GM23338 (cell line): ENCODE measurements at regions not wholly inside any gene's neighbourhood (a gene's known extent, or its start where the extent isn't known, plus 50 kb on each side); places are given as distances from the start of the nearest gene placed in this dataset.

Experiments used
- ATAC-seq: fragments of 200-7000 bp; cut with Tn5 transposase; 3 replicates; pipeline ENCODE4 v1.9.1; 2020
- DNase-seq: peaks from one replicate; pipeline ENCODE4 v3.0.0-alpha.2; 2015; ENCODE audit warnings: low spot score
- H2AFZ ChIP-seq: fragments of 200-600 bp; sonication (generic); 2 replicates; pipeline ENCODE4 v1.8.0; 2016; ENCODE audit warnings: antibody characterized with exemption, mild to moderate bottlenecking, moderate library complexity
- H3F3A ChIP-seq: fragments of 200-600 bp; sonication (generic); replicated peaks from 2 replicates; pipeline ENCODE4 v1.8.0; 2017; ENCODE audit warnings: antibody characterized with exemption, mixed run types, low read depth
- H3K27ac ChIP-seq: fragments of 200-600 bp; sonication (generic); 2 replicates; pipeline ENCODE4 v1.6.1; 2016; ENCODE audit warnings: low read depth
- H3K27me3 ChIP-seq: fragments of 200-600 bp; sonication (generic); 2 replicates; pipeline ENCODE4 v1.8.0; 2016; ENCODE audit warnings: mild to moderate bottlenecking, mixed run types, moderate library complexity; ENCODE audit not compliant: insufficient read depth
- H3K36me3 ChIP-seq: fragments of 200-600 bp; sonication (generic); 2 replicates; pipeline ENCODE4 v1.8.0; 2016; ENCODE audit warnings: mild to moderate bottlenecking; ENCODE audit not compliant: insufficient read depth
- H3K4me1 ChIP-seq: fragments of 200-600 bp; sonication (generic); 2 replicates; pipeline ENCODE4 v1.8.0; 2016; ENCODE audit warnings: mild to moderate bottlenecking, moderate library complexity; ENCODE audit not compliant: insufficient read depth
- H3K4me2 ChIP-seq: fragments of 200-600 bp; sonication (generic); 2 replicates; pipeline ENCODE4 v1.7.1; 2017; ENCODE audit warnings: mixed run types
- H3K4me3 ChIP-seq: fragments of 200-600 bp; sonication (generic); 2 replicates; pipeline ENCODE4 v1.6.1; 2016; ENCODE audit warnings: mixed run types
- H3K79me2 ChIP-seq: fragments of 200-600 bp; sonication (generic); replicated peaks from 2 replicates; pipeline ENCODE4 v1.8.0; 2017; ENCODE audit warnings: mild to moderate bottlenecking; ENCODE audit not compliant: insufficient read depth
- H3K9me2 ChIP-seq: fragments of 200-600 bp; sonication (generic); 2 replicates; pipeline ENCODE4 v1.8.0; 2017; ENCODE audit not compliant: insufficient read depth
- H4K20me1 ChIP-seq: fragments of 200-600 bp; sonication (generic); replicated peaks from 2 replicates; pipeline ENCODE4 v1.8.0; 2017; ENCODE audit warnings: mild to moderate bottlenecking; ENCODE audit not compliant: insufficient read depth
- H3K27ac Mint-ChIP-seq: 2 replicates; pipeline ENCODE4 v1.8.0; 2020; ENCODE audit warnings: inconsistent platforms, mild to moderate bottlenecking, moderate library complexity, mixed read lengths
- H3K27me3 Mint-ChIP-seq: 3 replicates; pipeline ENCODE4 v1.8.0; 2022; ENCODE audit warnings: low read depth, mild to moderate bottlenecking, moderate library complexity, mixed read lengths, inconsistent platforms; ENCODE audit not compliant: insufficient read depth, poor library complexity
- H3K36me3 Mint-ChIP-seq: 3 replicates; pipeline ENCODE4 v1.8.0; 2021; ENCODE audit warnings: low read depth, mild to moderate bottlenecking, inconsistent platforms, moderate library complexity, mixed read lengths
- H3K4me1 Mint-ChIP-seq: 3 replicates; pipeline ENCODE4 v1.8.0; 2020; ENCODE audit warnings: mild to moderate bottlenecking, inconsistent platforms, mixed read lengths
- H3K4me3 Mint-ChIP-seq: 3 replicates; pipeline ENCODE4 v1.8.0; 2021; ENCODE audit warnings: moderate library complexity, mild to moderate bottlenecking, inconsistent platforms, mixed read lengths
- H3K9me3 Mint-ChIP-seq: 3 replicates; pipeline ENCODE4 v1.8.0; 2020; ENCODE audit warnings: moderate library complexity, mild to moderate bottlenecking, inconsistent platforms, mixed read lengths
- CREB1 ChIP-seq: fragments of 250-450 bp; sonication (Bioruptor Pico); IDR thresholded peaks from 2 replicates; pipeline ENCODE4 v1.5.0; 2020; ENCODE audit warnings: low read depth, mild to moderate bottlenecking, moderate library complexity
- EZH2 ChIP-seq: fragments of 200-600 bp; sonication (generic); IDR thresholded peaks from one replicate; pipeline ENCODE4 v1.8.0; 2017; ENCODE audit warnings: antibody characterized with exemption, mild to moderate bottlenecking, low read depth; ENCODE audit not compliant: unreplicated experiment
- JUNB ChIP-seq: IDR thresholded peaks from one replicate; pipeline ENCODE4 v1.6.1; 2016; ENCODE audit warnings: antibody characterized with exemption; ENCODE audit not compliant: unreplicated experiment
- POLR2AphosphoS5 ChIP-seq: IDR thresholded peaks from 2 replicates; pipeline ENCODE4 v1.6.1; 2016; ENCODE audit warnings: antibody characterized with exemption, low read depth
- STAT1 ChIP-seq: IDR thresholded peaks from one replicate; pipeline ENCODE4 v1.6.1; 2016; ENCODE audit warnings: antibody characterized with exemption; ENCODE audit not compliant: unreplicated experiment
- TF ChIP-seq, protein P1 (sequence below): fragments of 250-450 bp; sonication (Bioruptor Pico); IDR thresholded peaks from 2 replicates; pipeline ENCODE4 v1.5.0; 2020; ENCODE audit warnings: mild to moderate bottlenecking, moderate library complexity
- TF ChIP-seq, protein P2 (sequence below): IDR thresholded peaks from one replicate; pipeline ENCODE4 v1.6.1; 2018; ENCODE audit warnings: antibody characterized with exemption; ENCODE audit not compliant: unreplicated experiment
- TF ChIP-seq, protein P3 (sequence below), 2 experiments: fragments of 200-600 bp in 1 of 2; sonication (generic) in 1 of 2; conservative IDR thresholded peaks; 2 replicates each; pipeline versions ENCODE4 v1.5.1 to v1.6.1; 2016 to 2017; ENCODE audit warnings: antibody characterized with exemption in 2 of 2, low read depth in 2 of 2, mild to moderate bottlenecking in 2 of 2, moderate library complexity in 1 of 2
- TF ChIP-seq, protein P4 (sequence below): IDR thresholded peaks from 2 replicates; pipeline ENCODE4 v1.6.1; 2016; ENCODE audit warnings: antibody characterized with exemption

GRCh38 chr11:45736424-45736823, 68.5 kb upstream of the SLC35C1 start:
- TF ChIP-seq JUNB (no peak), CREB1 (CRISPR knock-in tag) (no peak), EZH2 (no peak)
- TF ChIP-seq, protein P1, sequence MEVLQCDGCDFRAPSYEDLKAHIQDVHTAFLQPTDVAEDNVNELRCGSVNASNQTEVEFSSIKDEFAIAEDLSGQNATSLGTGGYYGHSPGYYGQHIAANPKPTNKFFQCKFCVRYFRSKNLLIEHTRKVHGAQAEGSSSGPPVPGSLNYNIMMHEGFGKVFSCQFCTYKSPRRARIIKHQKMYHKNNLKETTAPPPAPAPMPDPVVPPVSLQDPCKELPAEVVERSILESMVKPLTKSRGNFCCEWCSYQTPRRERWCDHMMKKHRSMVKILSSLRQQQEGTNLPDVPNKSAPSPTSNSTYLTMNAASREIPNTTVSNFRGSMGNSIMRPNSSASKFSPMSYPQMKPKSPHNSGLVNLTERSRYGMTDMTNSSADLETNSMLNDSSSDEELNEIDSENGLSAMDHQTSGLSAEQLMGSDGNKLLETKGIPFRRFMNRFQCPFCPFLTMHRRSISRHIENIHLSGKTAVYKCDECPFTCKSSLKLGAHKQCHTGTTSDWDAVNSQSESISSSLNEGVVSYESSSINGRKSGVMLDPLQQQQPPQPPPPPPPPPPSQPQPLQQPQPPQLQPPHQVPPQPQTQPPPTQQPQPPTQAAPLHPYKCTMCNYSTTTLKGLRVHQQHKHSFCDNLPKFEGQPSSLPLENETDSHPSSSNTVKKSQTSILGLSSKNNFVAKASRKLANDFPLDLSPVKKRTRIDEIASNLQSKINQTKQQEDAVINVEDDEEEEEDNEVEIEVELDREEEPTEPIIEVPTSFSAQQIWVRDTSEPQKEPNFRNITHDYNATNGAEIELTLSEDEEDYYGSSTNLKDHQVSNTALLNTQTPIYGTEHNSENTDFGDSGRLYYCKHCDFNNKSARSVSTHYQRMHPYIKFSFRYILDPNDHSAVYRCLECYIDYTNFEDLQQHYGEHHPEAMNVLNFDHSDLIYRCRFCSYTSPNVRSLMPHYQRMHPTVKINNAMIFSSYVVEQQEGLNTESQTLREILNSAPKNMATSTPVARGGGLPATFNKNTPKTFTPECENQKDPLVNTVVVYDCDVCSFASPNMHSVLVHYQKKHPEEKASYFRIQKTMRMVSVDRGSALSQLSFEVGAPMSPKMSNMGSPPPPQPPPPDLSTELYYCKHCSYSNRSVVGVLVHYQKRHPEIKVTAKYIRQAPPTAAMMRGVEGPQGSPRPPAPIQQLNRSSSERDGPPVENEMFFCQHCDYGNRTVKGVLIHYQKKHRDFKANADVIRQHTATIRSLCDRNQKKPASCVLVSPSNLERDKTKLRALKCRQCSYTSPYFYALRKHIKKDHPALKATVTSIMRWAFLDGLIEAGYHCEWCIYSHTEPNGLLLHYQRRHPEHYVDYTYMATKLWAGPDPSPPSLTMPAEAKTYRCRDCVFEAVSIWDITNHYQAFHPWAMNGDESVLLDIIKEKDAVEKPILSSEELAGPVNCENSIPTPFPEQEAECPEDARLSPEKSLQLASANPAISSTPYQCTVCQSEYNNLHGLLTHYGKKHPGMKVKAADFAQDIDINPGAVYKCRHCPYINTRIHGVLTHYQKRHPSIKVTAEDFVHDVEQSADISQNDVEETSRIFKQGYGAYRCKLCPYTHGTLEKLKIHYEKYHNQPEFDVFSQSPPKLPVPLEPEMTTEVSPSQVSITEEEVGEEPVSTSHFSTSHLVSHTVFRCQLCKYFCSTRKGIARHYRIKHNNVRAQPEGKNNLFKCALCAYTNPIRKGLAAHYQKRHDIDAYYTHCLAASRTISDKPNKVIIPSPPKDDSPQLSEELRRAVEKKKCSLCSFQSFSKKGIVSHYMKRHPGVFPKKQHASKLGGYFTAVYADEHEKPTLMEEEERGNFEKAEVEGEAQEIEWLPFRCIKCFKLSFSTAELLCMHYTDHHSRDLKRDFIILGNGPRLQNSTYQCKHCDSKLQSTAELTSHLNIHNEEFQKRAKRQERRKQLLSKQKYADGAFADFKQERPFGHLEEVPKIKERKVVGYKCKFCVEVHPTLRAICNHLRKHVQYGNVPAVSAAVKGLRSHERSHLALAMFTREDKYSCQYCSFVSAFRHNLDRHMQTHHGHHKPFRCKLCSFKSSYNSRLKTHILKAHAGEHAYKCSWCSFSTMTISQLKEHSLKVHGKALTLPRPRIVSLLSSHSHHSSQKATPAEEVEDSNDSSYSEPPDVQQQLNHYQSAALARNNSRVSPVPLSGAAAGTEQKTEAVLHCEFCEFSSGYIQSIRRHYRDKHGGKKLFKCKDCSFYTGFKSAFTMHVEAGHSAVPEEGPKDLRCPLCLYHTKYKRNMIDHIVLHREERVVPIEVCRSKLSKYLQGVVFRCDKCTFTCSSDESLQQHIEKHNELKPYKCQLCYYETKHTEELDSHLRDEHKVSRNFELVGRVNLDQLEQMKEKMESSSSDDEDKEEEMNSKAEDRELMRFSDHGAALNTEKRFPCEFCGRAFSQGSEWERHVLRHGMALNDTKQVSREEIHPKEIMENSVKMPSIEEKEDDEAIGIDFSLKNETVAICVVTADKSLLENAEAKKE (CRISPR knock-in tag) = no peak
- H3K27ac Mint-ChIP-seq = no peak overlapping the region
- no peak overlapping the region for H3K27ac ChIP-seq
- H3K4me1 ChIP-seq = no peaks in the 10 kb centered on the region
- H3K36me3 Mint-ChIP-seq = peaks cover 10% of the 10 kb centered on the region
- H3K4me1 Mint-ChIP-seq = no peaks in the 10 kb centered on the region
- no peak overlapping the region for H3K4me3 ChIP-seq
- H3K9me2 ChIP-seq = peaks cover 4% of the 10 kb centered on the region; the same call in 1 of the 2 replicates
- H3K9me3 Mint-ChIP-seq = peaks cover 19% of the 10 kb centered on the region
- no peak overlapping the region for H3K4me2 ChIP-seq
- no peak overlapping the region for H3K4me3 Mint-ChIP-seq
- no peak overlapping the region for H2AFZ ChIP-seq
- no peaks in the 10 kb centered on the region for H3K36me3 ChIP-seq
- H3K27me3 Mint-ChIP-seq = peaks cover 3% of the 10 kb centered on the region
- H4K20me1 ChIP-seq = no peaks in the 10 kb centered on the region
- H3F3A ChIP-seq = no peaks in the 10 kb centered on the region
- DNase-seq (no peak), ATAC-seq (no peak)
- H3K27me3 ChIP-seq = no peaks in the 10 kb centered on the region
- H3K79me2 ChIP-seq = no peaks in the 10 kb centered on the region

- no peak overlapping the region for H2AFZ ChIP-seq
- no peaks in the 10 kb centered on the region for H3K4me1 ChIP-seq
- H3K36me3 ChIP-seq = no peaks in the 10 kb centered on the region
- Mint-ChIP-seq H3K36me3 (peaks cover 7% of the 10 kb centered on the region), H3K27me3 (peaks cover 5% of the 10 kb centered on the region), H3K4me3 (no peak overlapping the region), H3K4me1 (no peaks in the 10 kb centered on the region), H3K27ac (no peak overlapping the region), H3K9me3 (peaks cover 14% of the 10 kb centered on the region)
- H3K9me2 ChIP-seq = peaks cover 4% of the 10 kb centered on the region; the same call in 1 of the 2 replicates
- no peaks in the 10 kb centered on the region for H3F3A ChIP-seq
- H3K27ac ChIP-seq = no peak overlapping the region
- no peak overlapping the region for H3K4me2 ChIP-seq
- no peaks in the 10 kb centered on the region for H3K27me3 ChIP-seq
- DNase-seq (no peak), ATAC-seq (no peak)
- H3K4me3 ChIP-seq = no peak overlapping the region
- no peaks in the 10 kb centered on the region for H4K20me1 ChIP-seq
- no peaks in the 10 kb centered on the region for H3K79me2 ChIP-seq
- no peak for TF ChIP-seq EZH2
- TF ChIP-seq, protein P2, sequence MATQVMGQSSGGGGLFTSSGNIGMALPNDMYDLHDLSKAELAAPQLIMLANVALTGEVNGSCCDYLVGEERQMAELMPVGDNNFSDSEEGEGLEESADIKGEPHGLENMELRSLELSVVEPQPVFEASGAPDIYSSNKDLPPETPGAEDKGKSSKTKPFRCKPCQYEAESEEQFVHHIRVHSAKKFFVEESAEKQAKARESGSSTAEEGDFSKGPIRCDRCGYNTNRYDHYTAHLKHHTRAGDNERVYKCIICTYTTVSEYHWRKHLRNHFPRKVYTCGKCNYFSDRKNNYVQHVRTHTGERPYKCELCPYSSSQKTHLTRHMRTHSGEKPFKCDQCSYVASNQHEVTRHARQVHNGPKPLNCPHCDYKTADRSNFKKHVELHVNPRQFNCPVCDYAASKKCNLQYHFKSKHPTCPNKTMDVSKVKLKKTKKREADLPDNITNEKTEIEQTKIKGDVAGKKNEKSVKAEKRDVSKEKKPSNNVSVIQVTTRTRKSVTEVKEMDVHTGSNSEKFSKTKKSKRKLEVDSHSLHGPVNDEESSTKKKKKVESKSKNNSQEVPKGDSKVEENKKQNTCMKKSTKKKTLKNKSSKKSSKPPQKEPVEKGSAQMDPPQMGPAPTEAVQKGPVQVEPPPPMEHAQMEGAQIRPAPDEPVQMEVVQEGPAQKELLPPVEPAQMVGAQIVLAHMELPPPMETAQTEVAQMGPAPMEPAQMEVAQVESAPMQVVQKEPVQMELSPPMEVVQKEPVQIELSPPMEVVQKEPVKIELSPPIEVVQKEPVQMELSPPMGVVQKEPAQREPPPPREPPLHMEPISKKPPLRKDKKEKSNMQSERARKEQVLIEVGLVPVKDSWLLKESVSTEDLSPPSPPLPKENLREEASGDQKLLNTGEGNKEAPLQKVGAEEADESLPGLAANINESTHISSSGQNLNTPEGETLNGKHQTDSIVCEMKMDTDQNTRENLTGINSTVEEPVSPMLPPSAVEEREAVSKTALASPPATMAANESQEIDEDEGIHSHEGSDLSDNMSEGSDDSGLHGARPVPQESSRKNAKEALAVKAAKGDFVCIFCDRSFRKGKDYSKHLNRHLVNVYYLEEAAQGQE = no peak
- TF ChIP-seq CREB1 (CRISPR knock-in tag) = no peak
- TF ChIP-seq, protein P3, sequence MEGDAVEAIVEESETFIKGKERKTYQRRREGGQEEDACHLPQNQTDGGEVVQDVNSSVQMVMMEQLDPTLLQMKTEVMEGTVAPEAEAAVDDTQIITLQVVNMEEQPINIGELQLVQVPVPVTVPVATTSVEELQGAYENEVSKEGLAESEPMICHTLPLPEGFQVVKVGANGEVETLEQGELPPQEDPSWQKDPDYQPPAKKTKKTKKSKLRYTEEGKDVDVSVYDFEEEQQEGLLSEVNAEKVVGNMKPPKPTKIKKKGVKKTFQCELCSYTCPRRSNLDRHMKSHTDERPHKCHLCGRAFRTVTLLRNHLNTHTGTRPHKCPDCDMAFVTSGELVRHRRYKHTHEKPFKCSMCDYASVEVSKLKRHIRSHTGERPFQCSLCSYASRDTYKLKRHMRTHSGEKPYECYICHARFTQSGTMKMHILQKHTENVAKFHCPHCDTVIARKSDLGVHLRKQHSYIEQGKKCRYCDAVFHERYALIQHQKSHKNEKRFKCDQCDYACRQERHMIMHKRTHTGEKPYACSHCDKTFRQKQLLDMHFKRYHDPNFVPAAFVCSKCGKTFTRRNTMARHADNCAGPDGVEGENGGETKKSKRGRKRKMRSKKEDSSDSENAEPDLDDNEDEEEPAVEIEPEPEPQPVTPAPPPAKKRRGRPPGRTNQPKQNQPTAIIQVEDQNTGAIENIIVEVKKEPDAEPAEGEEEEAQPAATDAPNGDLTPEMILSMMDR (conservative IDR thresholded peaks at IDR 0.05; ENCODE audit: low read depth in 2 of 2) = no peak
- TF ChIP-seq, protein P4, sequence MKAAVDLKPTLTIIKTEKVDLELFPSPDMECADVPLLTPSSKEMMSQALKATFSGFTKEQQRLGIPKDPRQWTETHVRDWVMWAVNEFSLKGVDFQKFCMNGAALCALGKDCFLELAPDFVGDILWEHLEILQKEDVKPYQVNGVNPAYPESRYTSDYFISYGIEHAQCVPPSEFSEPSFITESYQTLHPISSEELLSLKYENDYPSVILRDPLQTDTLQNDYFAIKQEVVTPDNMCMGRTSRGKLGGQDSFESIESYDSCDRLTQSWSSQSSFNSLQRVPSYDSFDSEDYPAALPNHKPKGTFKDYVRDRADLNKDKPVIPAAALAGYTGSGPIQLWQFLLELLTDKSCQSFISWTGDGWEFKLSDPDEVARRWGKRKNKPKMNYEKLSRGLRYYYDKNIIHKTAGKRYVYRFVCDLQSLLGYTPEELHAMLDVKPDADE = no peak
- no peak for TF ChIP-seq STAT1
- no peak for TF ChIP-seq POLR2AphosphoS5
Observed at GRCh38 chr11:45733176-45733575, 67.8 kb upstream of the CHST1 start.
